ENCODE measurements at regions not wholly inside any gene's neighbourhood (a gene's known extent, or its start where the extent isn't known, plus 50 kb on each side); places are given as distances from the start of the nearest gene placed in this dataset.

DNA sequence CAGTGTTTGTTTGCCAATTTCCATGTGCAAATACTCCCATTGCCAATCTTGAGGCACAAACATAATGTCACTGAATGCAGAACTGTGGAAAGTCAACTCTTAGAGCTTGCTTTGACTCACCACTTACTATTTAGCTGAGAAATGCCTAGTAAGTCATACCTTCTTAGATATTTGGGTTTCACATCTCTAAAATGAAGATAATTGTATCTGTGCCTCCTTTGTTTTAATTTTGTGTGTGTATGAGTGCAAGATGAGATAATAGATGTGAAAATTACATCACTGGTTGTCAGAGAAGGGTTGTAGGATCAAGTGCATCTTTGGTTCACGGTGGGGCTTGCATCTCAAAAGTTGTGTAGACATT is 407.5 kb downstream of the INHBA start:
- no peaks in the 10 kb centered on the region for H3K4me1 ChIP-seq (ENCODE audit: insufficient read depth, low read length)
- no peaks in the 10 kb centered on the region for H3K36me3 Mint-ChIP-seq (ENCODE audit: low read depth)
- ChIA-PET POLR2A (no interaction called here), CTCF (no interaction called here)
- peaks cover 2% of the 10 kb centered on the region for H3K9me3 Mint-ChIP-seq
- H3K27me3 ChIP-seq (ENCODE audit: control insufficient read depth in 1 of 2, insufficient read depth in 2 of 2, low read length in 2 of 2) = no peaks in the 10 kb centered on the region
- DNase-seq = no peak
- H3K36me3 ChIP-seq (ENCODE audit: insufficient read depth, low read length) = no peaks in the 10 kb centered on the region
- H3K4me3 Mint-ChIP-seq = no peak overlapping the region
- no peak overlapping the region for H3K27ac ChIP-seq (ENCODE audit: low read depth in 1 of 2, low read length in 2 of 2)
- H3K4me1 Mint-ChIP-seq (ENCODE audit: low read depth) = no peaks in the 10 kb centered on the region
- no peak overlapping the region for H3K4me3 ChIP-seq (ENCODE audit: low read length)
- intact Hi-C loops (cut with DNase I, micrococcal nuclease) = no loop called here
- TF ChIP-seq, protein P1, sequence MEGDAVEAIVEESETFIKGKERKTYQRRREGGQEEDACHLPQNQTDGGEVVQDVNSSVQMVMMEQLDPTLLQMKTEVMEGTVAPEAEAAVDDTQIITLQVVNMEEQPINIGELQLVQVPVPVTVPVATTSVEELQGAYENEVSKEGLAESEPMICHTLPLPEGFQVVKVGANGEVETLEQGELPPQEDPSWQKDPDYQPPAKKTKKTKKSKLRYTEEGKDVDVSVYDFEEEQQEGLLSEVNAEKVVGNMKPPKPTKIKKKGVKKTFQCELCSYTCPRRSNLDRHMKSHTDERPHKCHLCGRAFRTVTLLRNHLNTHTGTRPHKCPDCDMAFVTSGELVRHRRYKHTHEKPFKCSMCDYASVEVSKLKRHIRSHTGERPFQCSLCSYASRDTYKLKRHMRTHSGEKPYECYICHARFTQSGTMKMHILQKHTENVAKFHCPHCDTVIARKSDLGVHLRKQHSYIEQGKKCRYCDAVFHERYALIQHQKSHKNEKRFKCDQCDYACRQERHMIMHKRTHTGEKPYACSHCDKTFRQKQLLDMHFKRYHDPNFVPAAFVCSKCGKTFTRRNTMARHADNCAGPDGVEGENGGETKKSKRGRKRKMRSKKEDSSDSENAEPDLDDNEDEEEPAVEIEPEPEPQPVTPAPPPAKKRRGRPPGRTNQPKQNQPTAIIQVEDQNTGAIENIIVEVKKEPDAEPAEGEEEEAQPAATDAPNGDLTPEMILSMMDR (IDR thresholded peaks at IDR 0.05) = no peak
- no peaks in the 10 kb centered on the region for H3K27me3 Mint-ChIP-seq
- ATAC-seq (ENCODE audit: poor library complexity) = no peak
- no peak overlapping the region for H3K27ac Mint-ChIP-seq
- H3K9me3 ChIP-seq (ENCODE audit: control insufficient read depth in 1 of 2, insufficient read depth in 1 of 2, low read length in 2 of 2) = peaks cover 0 to 4% of the 10 kb centered on the region in 2 experiments

DNA sequence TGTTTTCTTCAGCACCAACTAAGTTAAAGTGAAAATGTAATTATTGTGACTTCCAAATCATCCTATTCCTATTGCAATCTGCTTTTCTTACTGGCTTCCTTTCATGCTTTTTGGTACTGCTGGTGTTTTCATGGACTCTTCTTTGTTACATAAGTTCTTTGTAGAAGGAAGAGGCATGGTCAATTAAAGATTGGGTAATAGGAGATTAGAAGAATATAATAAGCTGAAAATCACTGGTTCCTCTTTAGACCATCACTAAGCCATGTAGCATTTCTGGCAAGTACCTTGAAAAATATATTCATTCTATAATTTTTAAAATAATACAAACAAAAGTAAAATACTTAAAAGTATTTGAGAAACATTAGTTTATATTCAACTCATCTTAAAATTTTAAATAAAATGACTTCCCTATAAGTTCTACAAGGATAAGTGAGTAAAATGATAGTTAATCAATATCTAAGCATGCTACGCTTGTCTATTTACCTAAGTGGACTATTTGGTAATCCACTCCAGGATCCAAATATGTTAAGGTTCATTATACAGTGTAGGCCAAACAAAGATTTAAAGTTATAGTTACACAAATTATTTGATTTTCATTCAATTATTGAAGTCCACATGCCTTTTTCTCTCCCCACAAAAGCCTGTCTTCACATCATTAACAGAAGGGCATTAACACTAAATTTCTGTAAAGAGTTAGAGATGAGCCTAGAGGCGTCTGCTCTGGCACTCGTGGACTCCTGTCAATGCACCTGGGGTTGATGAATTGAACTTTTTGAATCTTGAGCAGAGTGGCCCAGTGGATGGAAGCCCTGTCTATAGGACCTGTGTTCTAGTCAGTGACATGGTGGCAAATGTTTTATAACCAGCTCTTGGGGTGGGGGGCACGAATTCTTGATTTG is 408.1 kb downstream of the INHBA start:
- intact Hi-C loops (cut with DNase I, micrococcal nuclease) = no loop called here
- H3K4me1 ChIP-seq (ENCODE audit: insufficient read depth, low read length) = no peaks in the 10 kb centered on the region
- CTCF ChIA-PET = no interaction called here
- Mint-ChIP-seq H3K9me3 (peaks cover 2% of the 10 kb centered on the region), H3K36me3 (ENCODE audit: low read depth) (no peaks in the 10 kb centered on the region), H3K27me3 (no peaks in the 10 kb centered on the region), H3K27ac (no peak overlapping the region), H3K4me1 (ENCODE audit: low read depth) (no peaks in the 10 kb centered on the region), H3K4me3 (no peak overlapping the region)
- POLR2A ChIA-PET = no interaction called here
- DNase-seq = no peak
- no peak overlapping the region for H3K4me3 ChIP-seq (ENCODE audit: low read length)
- TF ChIP-seq, protein P1 (IDR thresholded peaks at IDR 0.05) = no peak
- ATAC-seq (ENCODE audit: poor library complexity) = no peak
- H3K36me3 ChIP-seq (ENCODE audit: insufficient read depth, low read length) = no peaks in the 10 kb centered on the region
- no peak overlapping the region for H3K27ac ChIP-seq (ENCODE audit: low read depth in 1 of 2, low read length in 2 of 2)
- no peaks in the 10 kb centered on the region for H3K27me3 ChIP-seq (ENCODE audit: control insufficient read depth in 1 of 2, insufficient read depth in 2 of 2, low read length in 2 of 2)
- H3K9me3 ChIP-seq (ENCODE audit: control insufficient read depth in 1 of 2, insufficient read depth in 1 of 2, low read length in 2 of 2) = peaks cover 0 to 4% of the 10 kb centered on the region in 2 experiments

DNA sequence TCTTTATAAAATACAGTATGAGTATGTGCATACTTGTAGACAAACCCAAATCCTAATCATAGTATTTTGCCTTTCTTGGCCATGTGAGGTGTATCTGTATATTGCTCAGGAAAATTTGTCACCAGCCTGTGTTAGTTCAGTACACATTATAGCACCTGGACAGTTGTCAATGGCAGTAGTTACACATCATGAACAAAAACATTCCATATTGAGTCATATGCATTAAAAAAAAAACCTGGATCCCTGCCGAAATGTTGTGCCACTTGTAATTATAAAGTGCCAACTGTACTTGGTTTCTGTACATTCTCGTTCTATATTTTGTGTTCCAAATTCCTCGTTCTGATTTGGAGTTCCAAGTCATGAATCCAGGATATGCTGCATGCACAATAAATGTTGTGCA is 410.4 kb downstream of the INHBA start:
- H3K27ac ChIP-seq (ENCODE audit: low read depth in 1 of 2, low read length in 2 of 2) = no peak overlapping the region
- no peak overlapping the region for H3K27ac Mint-ChIP-seq
- no peaks in the 10 kb centered on the region for H3K36me3 ChIP-seq (ENCODE audit: insufficient read depth, low read length)
- no peaks in the 10 kb centered on the region for H3K4me1 ChIP-seq (ENCODE audit: insufficient read depth, low read length)
- H3K27me3 ChIP-seq (ENCODE audit: control insufficient read depth in 1 of 2, insufficient read depth in 2 of 2, low read length in 2 of 2) = no peaks in the 10 kb centered on the region
- TF ChIP-seq, protein P1 (IDR thresholded peaks at IDR 0.05) = no peak
- no peak for DNase-seq
- POLR2A ChIA-PET = no interaction called here
- no peak overlapping the region for H3K4me3 ChIP-seq (ENCODE audit: low read length)
- no peak overlapping the region for H3K4me3 Mint-ChIP-seq
- ATAC-seq (ENCODE audit: poor library complexity) = no peak
- H3K9me3 ChIP-seq (ENCODE audit: control insufficient read depth in 1 of 2, insufficient read depth in 1 of 2, low read length in 2 of 2) = peaks cover 0 to 4% of the 10 kb centered on the region in 2 experiments
- no peaks in the 10 kb centered on the region for H3K27me3 Mint-ChIP-seq
- CTCF ChIA-PET = no interaction called here
- no peaks in the 10 kb centered on the region for H3K4me1 Mint-ChIP-seq (ENCODE audit: low read depth)
- H3K9me3 Mint-ChIP-seq = peaks cover 2% of the 10 kb centered on the region
- intact Hi-C loops (cut with DNase I, micrococcal nuclease) = no loop called here
- no peaks in the 10 kb centered on the region for H3K36me3 Mint-ChIP-seq (ENCODE audit: low read depth)
